Upper lobe of left lung (tissue), 4 donors: ENCODE measurements at regions not wholly inside any gene's neighbourhood (a gene's known extent, or its start where the extent isn't known, plus 50 kb on each side); places are given as distances from the start of the nearest gene placed in this dataset.

Experiments
- EP300 ChIP-seq, 4 donors: sonication (generic); formaldehyde crosslinking; IDR thresholded peaks; one replicate each; pipeline ENCODE4 v1.5.1; 2017; ENCODE audit warnings: antibody characterized with exemption in 4 of 4, control low read depth in 2 of 4
- POLR2A ChIP-seq, 4 donors: fragments of 450-650 bp; IDR thresholded peaks; one replicate each; pipeline ENCODE4 v1.5.1; 2016 to 2017; ENCODE audit warnings: antibody characterized with exemption in 4 of 4, mild to moderate bottlenecking in 2 of 4
- POLR2AphosphoS5 ChIP-seq, 2 donors: sonication (generic); formaldehyde crosslinking; IDR thresholded peaks; one replicate each; pipeline ENCODE4 v1.5.1; 2017; ENCODE audit warnings: antibody characterized with exemption in 2 of 2
- TF ChIP-seq, protein P1 (sequence below), 6 experiments: fragments of 450-650 bp in 4 of 6; fragments of 200-600 bp in 2 of 6; sonication (generic) in 2 of 6; IDR thresholded peaks; one replicate each; pipeline ENCODE4 v1.5.1; 2016 to 2019; ENCODE audit warnings: antibody characterized with exemption in 6 of 6

DNA sequence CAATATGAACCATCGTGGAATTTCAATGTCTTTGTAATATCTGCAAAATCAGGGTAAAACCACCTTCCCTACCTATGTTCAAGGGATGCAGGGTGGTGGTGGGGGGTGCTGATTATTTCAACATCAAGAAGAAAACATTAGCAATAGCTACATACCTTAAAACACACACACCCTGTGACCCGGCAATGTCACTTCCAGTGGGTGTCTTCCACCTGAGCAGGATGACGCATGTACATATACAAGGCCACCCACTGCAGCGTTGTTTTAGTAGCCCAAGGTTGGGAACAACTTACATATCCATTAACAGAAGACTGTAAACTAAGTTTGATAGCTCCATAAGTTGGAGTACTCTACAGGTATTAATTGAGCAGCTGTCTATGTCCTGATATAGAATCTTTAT, 62.6 kb upstream of the SIRPG start:
- TF ChIP-seq, protein P1, sequence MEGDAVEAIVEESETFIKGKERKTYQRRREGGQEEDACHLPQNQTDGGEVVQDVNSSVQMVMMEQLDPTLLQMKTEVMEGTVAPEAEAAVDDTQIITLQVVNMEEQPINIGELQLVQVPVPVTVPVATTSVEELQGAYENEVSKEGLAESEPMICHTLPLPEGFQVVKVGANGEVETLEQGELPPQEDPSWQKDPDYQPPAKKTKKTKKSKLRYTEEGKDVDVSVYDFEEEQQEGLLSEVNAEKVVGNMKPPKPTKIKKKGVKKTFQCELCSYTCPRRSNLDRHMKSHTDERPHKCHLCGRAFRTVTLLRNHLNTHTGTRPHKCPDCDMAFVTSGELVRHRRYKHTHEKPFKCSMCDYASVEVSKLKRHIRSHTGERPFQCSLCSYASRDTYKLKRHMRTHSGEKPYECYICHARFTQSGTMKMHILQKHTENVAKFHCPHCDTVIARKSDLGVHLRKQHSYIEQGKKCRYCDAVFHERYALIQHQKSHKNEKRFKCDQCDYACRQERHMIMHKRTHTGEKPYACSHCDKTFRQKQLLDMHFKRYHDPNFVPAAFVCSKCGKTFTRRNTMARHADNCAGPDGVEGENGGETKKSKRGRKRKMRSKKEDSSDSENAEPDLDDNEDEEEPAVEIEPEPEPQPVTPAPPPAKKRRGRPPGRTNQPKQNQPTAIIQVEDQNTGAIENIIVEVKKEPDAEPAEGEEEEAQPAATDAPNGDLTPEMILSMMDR (IDR thresholded peaks at IDR 0.05), result no peak
- TF ChIP-seq POLR2AphosphoS5 (IDR thresholded peaks at IDR 0.05) (no peak), EP300 (IDR thresholded peaks at IDR 0.05) (no peak), POLR2A (IDR thresholded peaks at IDR 0.05) (no peak)
